Right lobe of liver (tissue), 4 donors: ENCODE measurements at regions not wholly inside any gene's neighbourhood (a gene's known extent, or its start where the extent isn't known, plus 50 kb on each side); places are given as distances from the start of the nearest gene placed in this dataset.

Source experiments
- POLR2A ChIP-seq: fragments of 450-650 bp; IDR thresholded peaks from one replicate; pipeline ENCODE4 v1.6.1; 2017; ENCODE audit warnings: antibody characterized with exemption, mild to moderate bottlenecking
- TF ChIP-seq, protein P1 (sequence below), 4 donors: fragments of 200-600 bp in 3 of 4; fragments of 450-650 bp in 1 of 4; IDR thresholded peaks; one replicate each; pipeline versions ENCODE4 v1.5.1 to v1.8.0; 2016 to 2022; ENCODE audit warnings: antibody characterized with exemption in 4 of 4, mild to moderate bottlenecking in 2 of 4
- donor health status: DM: no; HTN: no; CAD: no.
- donor health status: DM: no; HTN: no; CAD: no.
- donor health status: DM: no; HTN: yes; CAD: no.

- TF ChIP-seq, protein P1, sequence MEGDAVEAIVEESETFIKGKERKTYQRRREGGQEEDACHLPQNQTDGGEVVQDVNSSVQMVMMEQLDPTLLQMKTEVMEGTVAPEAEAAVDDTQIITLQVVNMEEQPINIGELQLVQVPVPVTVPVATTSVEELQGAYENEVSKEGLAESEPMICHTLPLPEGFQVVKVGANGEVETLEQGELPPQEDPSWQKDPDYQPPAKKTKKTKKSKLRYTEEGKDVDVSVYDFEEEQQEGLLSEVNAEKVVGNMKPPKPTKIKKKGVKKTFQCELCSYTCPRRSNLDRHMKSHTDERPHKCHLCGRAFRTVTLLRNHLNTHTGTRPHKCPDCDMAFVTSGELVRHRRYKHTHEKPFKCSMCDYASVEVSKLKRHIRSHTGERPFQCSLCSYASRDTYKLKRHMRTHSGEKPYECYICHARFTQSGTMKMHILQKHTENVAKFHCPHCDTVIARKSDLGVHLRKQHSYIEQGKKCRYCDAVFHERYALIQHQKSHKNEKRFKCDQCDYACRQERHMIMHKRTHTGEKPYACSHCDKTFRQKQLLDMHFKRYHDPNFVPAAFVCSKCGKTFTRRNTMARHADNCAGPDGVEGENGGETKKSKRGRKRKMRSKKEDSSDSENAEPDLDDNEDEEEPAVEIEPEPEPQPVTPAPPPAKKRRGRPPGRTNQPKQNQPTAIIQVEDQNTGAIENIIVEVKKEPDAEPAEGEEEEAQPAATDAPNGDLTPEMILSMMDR (IDR thresholded peaks at IDR 0.05) = no peak
- TF ChIP-seq POLR2A = no peak
These were observed 54.2 kb upstream of the GRPEL1 start for GRCh38 chr4:7121866-7122653.
